HEK293 (cell line): ENCODE measurements at regions not wholly inside any gene's neighbourhood (a gene's known extent, or its start where the extent isn't known, plus 50 kb on each side); places are given as distances from the start of the nearest gene placed in this dataset.
"Not testable (repeated sequence)": the region's sequence is repeated elsewhere in the genome, so short reads cannot be mapped to it uniquely, and the experiment has no call there.

Experiments used
- CTCF ChIA-PET: fragments of 350-600 bp; formaldehyde crosslinking; extraction: SDS; loops from one replicate; lab custom pipeline; 2021; ENCODE audit warnings: antibody characterized with exemption; lab: Yijun Ruan, JAX
- POLR2A ChIA-PET: fragments of 300-600 bp; formaldehyde crosslinking; extraction: SDS; loops from one replicate; lab custom pipeline; 2020; ENCODE audit warnings: antibody characterized with exemption, inconsistent platforms; lab: Yijun Ruan, JAX
- H3K27ac ChIP-seq: fragments of 200-500 bp; sonication (Bioruptor generic); 2 replicates; pipeline ENCODE4 v1.5.1; 2014; ENCODE audit warnings: low read depth, low read length, control low read depth, inconsistent platforms; ENCODE audit errors: extremely low read depth
- H3K36me3 ChIP-seq, 2 experiments: fragments of 200-500 bp in 1 of 2; sonication (Bioruptor generic) in 1 of 2; 1 replicate in 1 of 2; 2 replicates in 1 of 2; pipeline ENCODE4 v1.5.1; 2014 to 2017; ENCODE audit warnings: inconsistent platforms in 2 of 2, low read length in 2 of 2; ENCODE audit not compliant: control insufficient read depth in 2 of 2, insufficient read depth in 1 of 2
- H3K4me1 ChIP-seq: fragments of 200-500 bp; sonication (Bioruptor generic); 2 replicates; pipeline ENCODE4 v1.5.1; 2014; ENCODE audit warnings: mild to moderate bottlenecking, low read length, inconsistent platforms; ENCODE audit not compliant: control insufficient read depth, insufficient read depth
- H3K4me3 ChIP-seq: 2 replicates; pipeline ENCODE4 v1.5.1; 2011; ENCODE audit warnings: low read depth, mild to moderate bottlenecking, control low read depth, low read length, moderate library complexity
- H3K9me3 ChIP-seq: fragments of 200-500 bp; sonication (Bioruptor generic); 2 replicates; pipeline ENCODE4 v1.5.1; 2014; ENCODE audit warnings: low read depth, low read length, inconsistent platforms; ENCODE audit not compliant: control insufficient read depth, insufficient read depth
- CTCF ChIP-seq: fragments of 450-650 bp; formaldehyde crosslinking; IDR thresholded peaks from 2 replicates; pipeline ENCODE4 v1.5.1; 2016; ENCODE audit warnings: missing biosample characterization, missing genetic modification characterization
- GLIS2 ChIP-seq: fragments of 450-650 bp; formaldehyde crosslinking; IDR thresholded peaks from 2 replicates; pipeline ENCODE4 v1.5.1; 2016; ENCODE audit warnings: missing biosample characterization, missing genetic modification characterization
- PRDM2 ChIP-seq: fragments of 450-650 bp; formaldehyde crosslinking; IDR thresholded peaks from 2 replicates; pipeline ENCODE4 v1.5.1; 2016; ENCODE audit warnings: missing biosample characterization, missing genetic modification characterization, borderline replicate concordance
- SCRT1 ChIP-seq: fragments of 450-650 bp; formaldehyde crosslinking; IDR thresholded peaks from 2 replicates; pipeline ENCODE4 v1.5.1; 2016; ENCODE audit warnings: missing biosample characterization, missing genetic modification characterization, borderline replicate concordance
- ZBTB6 ChIP-seq: fragments of 450-650 bp; formaldehyde crosslinking; IDR thresholded peaks from 2 replicates; pipeline ENCODE4 v1.5.1; 2017; ENCODE audit warnings: missing biosample characterization, missing genetic modification characterization
- ZFHX2 ChIP-seq: fragments of 450-650 bp; formaldehyde crosslinking; conservative IDR thresholded peaks from 2 replicates; pipeline ENCODE4 v1.5.1; 2016; ENCODE audit warnings: missing biosample characterization, missing genetic modification characterization
- ZFP3 ChIP-seq: fragments of 450-650 bp; formaldehyde crosslinking; IDR thresholded peaks from 2 replicates; pipeline ENCODE4 v1.5.1; 2016; ENCODE audit warnings: low read depth, missing biosample characterization, missing genetic modification characterization
- ZNF292 ChIP-seq: fragments of 450-650 bp; formaldehyde crosslinking; IDR thresholded peaks from 2 replicates; pipeline ENCODE4 v1.5.1; 2016; ENCODE audit warnings: low read depth, missing biosample characterization, missing genetic modification characterization, borderline replicate concordance
- ZNF335 ChIP-seq: fragments of 450-650 bp; formaldehyde crosslinking; conservative IDR thresholded peaks from 2 replicates; pipeline ENCODE4 v1.5.1; 2016; ENCODE audit warnings: missing biosample characterization, missing genetic modification characterization
- ZNF473 ChIP-seq: fragments of 450-650 bp; formaldehyde crosslinking; IDR thresholded peaks from 2 replicates; pipeline ENCODE4 v1.5.1; 2017; ENCODE audit warnings: missing biosample characterization, missing genetic modification characterization
- ZNF488 ChIP-seq: fragments of 450-650 bp; formaldehyde crosslinking; IDR thresholded peaks from 2 replicates; pipeline ENCODE4 v1.5.1; 2016; ENCODE audit warnings: missing biosample characterization, missing genetic modification characterization
- ZNF558 ChIP-seq: fragments of 450-650 bp; formaldehyde crosslinking; IDR thresholded peaks from 2 replicates; pipeline ENCODE4 v1.5.1; 2016; ENCODE audit warnings: missing biosample characterization, missing genetic modification characterization
- ZNF670 ChIP-seq: fragments of 450-650 bp; formaldehyde crosslinking; IDR thresholded peaks from 2 replicates; pipeline ENCODE4 v1.5.1; 2016; ENCODE audit warnings: missing biosample characterization, missing genetic modification characterization, low read depth
- ZNF777 ChIP-seq: fragments of 450-650 bp; formaldehyde crosslinking; IDR thresholded peaks from 2 replicates; pipeline ENCODE4 v1.5.1; 2017; ENCODE audit warnings: missing biosample characterization, missing genetic modification characterization, borderline replicate concordance
- ZNF837 ChIP-seq: fragments of 450-650 bp; formaldehyde crosslinking; IDR thresholded peaks from 2 replicates; pipeline ENCODE4 v1.5.1; 2016; ENCODE audit warnings: missing biosample characterization, missing genetic modification characterization

- POLR2A ChIA-PET: no interaction called here
Observed at GRCh38 chr1:242670019-242670418, 145.5 kb upstream of the PLD5 start.

GRCh38 chr1:242662886-242663285, 138.4 kb upstream of the PLD5 start:
- H3K4me3 ChIP-seq: no peak overlapping the region
- no peaks in the 10 kb centered on the region for H3K4me1 ChIP-seq
- POLR2A ChIA-PET: no interaction called here
- CTCF ChIA-PET: interaction anchor here (2.0 kb wide), 1 partner anchor 11 kb away, joined by 4 read pairs; no protein-coding TSS in a partner anchor
- no peak overlapping the region for H3K27ac ChIP-seq
- TF ChIP-seq ZNF473 (tag by site-specific recombination) (no peak), ZNF837 (no peak), ZFHX2 (tag by site-specific recombination) (no peak), ZNF558 (tag by site-specific recombination) (no peak), PRDM2 (tag by site-specific recombination) (no peak), ZNF670 (tag by site-specific recombination) (no peak), ZNF335 (tag by site-specific recombination) (no peak)
- H3K36me3 ChIP-seq: no peaks in the 10 kb centered on the region
- no peaks in the 10 kb centered on the region for H3K9me3 ChIP-seq

More at GRCh38 chr1:242670019-242670418, 145.5 kb upstream of the PLD5 start:
- Histone ChIP-seq H3K36me3 (no peaks in the 10 kb centered on the region), H3K9me3 (no peaks in the 10 kb centered on the region), H3K4me1 (no peaks in the 10 kb centered on the region), H3K27ac (no peak overlapping the region), H3K4me3 (no peak overlapping the region)
- CTCF ChIA-PET: no interaction called here
- TF ChIP-seq ZNF488 (tag by site-specific recombination) (no peak), GLIS2 (tag by site-specific recombination) (no peak)

GRCh38 chr1:242653772-242654171, 129.3 kb upstream of the PLD5 start:
- CTCF ChIA-PET: interaction anchor here (0.9 to 2.0 kb wide), 2 partner anchors 11 to 13 kb away, joined by 3 to 12 read pairs; no protein-coding TSS in a partner anchor
- POLR2A ChIA-PET, H3K4me1 ChIP-seq, H3K27ac ChIP-seq, H3K36me3 ChIP-seq, H3K9me3 ChIP-seq, H3K4me3 ChIP-seq: not testable (repeated sequence)

GRCh38 chr1:242651817-242652216, 127.3 kb upstream of the PLD5 start:
- CTCF ChIA-PET: interaction anchor here (0.6 to 2.2 kb wide), 26 partner anchors 9 to 1622 kb away, joined by 3 to 12 read pairs (median 3); no protein-coding TSS in a partner anchor

More at GRCh38 chr1:242651817-242652216, 127.3 kb upstream of the PLD5 start:
- POLR2A ChIA-PET: no interaction called here
- Histone ChIP-seq H3K4me1 (no peaks in the 10 kb centered on the region), H3K9me3 (no peaks in the 10 kb centered on the region), H3K4me3 (no peak overlapping the region), H3K36me3 (no peaks in the 10 kb centered on the region), H3K27ac (no peak overlapping the region)
- TF ChIP-seq CTCF (tag by site-specific recombination) (peak; percentile 18; the same call in 1 of the 2 replicates), ZNF777 (tag by site-specific recombination) (no peak), ZFP3 (tag by site-specific recombination) (no peak), ZBTB6 (no peak), ZNF292 (tag by site-specific recombination) (no peak), SCRT1 (no peak)
